Osteocyte (in vitro differentiated cells): ENCODE measurements at regions not wholly inside any gene's neighbourhood (a gene's known extent, or its start where the extent isn't known, plus 50 kb on each side); places are given as distances from the start of the nearest gene placed in this dataset.

ENCODE experiments used
- DNase-seq: peaks from one replicate; pipeline ENCODE4 v3.0.0; 2021; ENCODE audit warnings: mixed read lengths; ENCODE audit not compliant: unreplicated experiment; ENCODE audit errors: extremely low spot score
- H3K27ac Mint-ChIP-seq: one replicate; pipeline ENCODE4 v1.8.0; 2021; ENCODE audit warnings: mild to moderate bottlenecking, mixed read lengths; ENCODE audit not compliant: unreplicated experiment
- H3K27me3 Mint-ChIP-seq: one replicate; pipeline ENCODE4 v1.8.0; 2021; ENCODE audit warnings: mixed read lengths; ENCODE audit not compliant: unreplicated experiment
- H3K36me3 Mint-ChIP-seq: one replicate; pipeline ENCODE4 v1.8.0; 2021; ENCODE audit warnings: mixed read lengths; ENCODE audit not compliant: unreplicated experiment
- H3K4me1 Mint-ChIP-seq: one replicate; pipeline ENCODE4 v1.8.0; 2021; ENCODE audit warnings: mixed read lengths; ENCODE audit not compliant: unreplicated experiment
- H3K4me3 Mint-ChIP-seq: one replicate; pipeline ENCODE4 v1.8.0; 2021; ENCODE audit warnings: mild to moderate bottlenecking, moderate library complexity, mixed read lengths; ENCODE audit not compliant: unreplicated experiment
- H3K9me3 Mint-ChIP-seq: one replicate; pipeline ENCODE4 v1.8.0; 2021; ENCODE audit warnings: mixed read lengths; ENCODE audit not compliant: unreplicated experiment
- CTCF ChIP-seq: fragments of 200-600 bp; sonication (generic); IDR thresholded peaks from 2 replicates; pipeline ENCODE4 v1.5.0; 2021; ENCODE audit warnings: antibody characterized with exemption, mild to moderate bottlenecking, moderate library complexity

- peaks cover 87% of the 10 kb centered on the region for H3K27me3 Mint-ChIP-seq
- H3K4me3 Mint-ChIP-seq: peak overlapping the region; percentile 87
- H3K27ac Mint-ChIP-seq: no peak overlapping the region
- no peak for TF ChIP-seq CTCF
- peaks cover 24% of the 10 kb centered on the region for H3K4me1 Mint-ChIP-seq
- no peaks in the 10 kb centered on the region for H3K36me3 Mint-ChIP-seq
- DNase-seq: peak; percentile 93
- no peaks in the 10 kb centered on the region for H3K9me3 Mint-ChIP-seq
Measured at GRCh38 chr6:105992315-105992961, 93.7 kb upstream of the PRDM1 start.

GRCh38 chr6:105991561-105992314 is 94.4 kb upstream of the PRDM1 start:
- H3K4me1 Mint-ChIP-seq: peaks cover 24% of the 10 kb centered on the region
- H3K4me3 Mint-ChIP-seq: peak overlapping the region; percentile 87
- H3K27ac Mint-ChIP-seq: no peak overlapping the region
- peaks cover 87% of the 10 kb centered on the region for H3K27me3 Mint-ChIP-seq
- no peak for DNase-seq
- H3K9me3 Mint-ChIP-seq: no peaks in the 10 kb centered on the region
- TF ChIP-seq CTCF: no peak
- H3K36me3 Mint-ChIP-seq: no peaks in the 10 kb centered on the region

DNA sequence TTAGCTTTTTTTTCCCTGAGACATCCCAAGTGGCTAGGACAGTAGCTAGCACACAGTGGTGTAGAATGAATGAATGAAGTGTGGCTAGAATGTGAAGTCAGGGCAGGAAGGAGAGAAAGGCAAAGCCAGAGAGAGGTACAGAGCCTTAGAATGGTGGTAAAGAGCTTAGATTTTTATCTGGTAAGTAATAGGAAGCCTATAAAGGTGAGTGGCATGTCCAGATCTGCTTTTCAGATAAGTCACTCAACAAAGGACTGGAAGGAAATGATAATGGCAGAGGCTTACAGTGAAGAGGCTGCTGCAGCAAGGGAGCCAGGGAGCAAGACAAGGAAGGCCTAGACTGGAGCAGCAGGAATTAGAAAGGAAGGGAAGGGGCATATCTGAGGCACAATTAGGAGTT is 96.0 kb upstream of the PRDM1 start:
- no peaks in the 10 kb centered on the region for H3K9me3 Mint-ChIP-seq
- H3K27me3 Mint-ChIP-seq: peaks cover 86% of the 10 kb centered on the region
- no peak overlapping the region for H3K4me3 Mint-ChIP-seq
- peaks cover 31% of the 10 kb centered on the region for H3K4me1 Mint-ChIP-seq
- H3K36me3 Mint-ChIP-seq: no peaks in the 10 kb centered on the region
- H3K27ac Mint-ChIP-seq: no peak overlapping the region
- DNase-seq: no peak
- TF ChIP-seq CTCF: no peak

DNA sequence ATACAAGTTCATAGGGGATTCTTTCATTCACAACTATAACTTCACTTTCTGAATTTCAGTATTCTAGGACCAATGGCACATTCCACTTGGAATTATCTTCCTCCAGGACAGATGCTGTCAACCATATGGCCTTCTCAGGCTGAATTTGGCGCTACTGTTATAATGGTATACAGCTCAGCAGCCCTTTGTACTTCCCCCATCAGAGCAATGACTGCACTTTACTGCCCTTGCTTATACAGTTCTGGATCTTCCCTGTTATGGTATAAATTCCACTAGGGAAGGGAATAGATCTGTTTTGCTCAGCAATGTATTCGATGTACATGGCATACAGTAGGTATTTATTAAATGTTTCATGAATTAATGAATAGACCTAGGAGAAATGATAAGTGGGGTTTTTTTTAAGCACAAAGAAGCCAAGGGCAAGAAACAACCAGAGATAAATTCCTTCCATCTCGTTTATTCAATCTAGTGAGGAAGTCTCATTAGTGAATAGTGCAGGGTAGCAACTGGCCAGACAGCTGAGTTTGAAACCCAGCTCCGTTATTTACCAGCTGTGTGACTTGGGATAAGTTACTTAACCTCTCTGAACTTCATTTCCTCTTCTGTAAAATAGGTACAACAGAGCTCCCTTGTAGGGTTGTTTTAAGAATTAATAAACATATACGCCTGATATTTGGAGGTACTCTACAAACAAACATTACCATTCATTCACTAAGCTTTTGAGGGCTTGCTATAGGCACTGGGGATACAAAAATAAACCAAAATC is 97.1 kb upstream of the PRDM1 start:
- no peak overlapping the region for H3K27ac Mint-ChIP-seq

More for the DNA sequence above, 97.1 kb upstream of the PRDM1 start:
- H3K4me1 Mint-ChIP-seq: peaks cover 24% of the 10 kb centered on the region
- H3K9me3 Mint-ChIP-seq: no peaks in the 10 kb centered on the region
- no peak overlapping the region for H3K4me3 Mint-ChIP-seq
- H3K27me3 Mint-ChIP-seq: peaks cover 84% of the 10 kb centered on the region
- no peak for DNase-seq
- TF ChIP-seq CTCF: no peak
- no peaks in the 10 kb centered on the region for H3K36me3 Mint-ChIP-seq
